Transverse colon (tissue), 4 donors: ENCODE measurements at regions not wholly inside any gene's neighbourhood (a gene's known extent, or its start where the extent isn't known, plus 50 kb on each side); places are given as distances from the start of the nearest gene placed in this dataset.

Source experiments
- POLR2A ChIP-seq: fragments of 450-650 bp; IDR thresholded peaks from one replicate; pipeline ENCODE4 v1.6.1; 2016; ENCODE audit warnings: antibody characterized with exemption, mild to moderate bottlenecking, moderate library complexity
- POLR2AphosphoS5 ChIP-seq, 3 donors: sonication (generic); formaldehyde crosslinking; IDR thresholded peaks; one replicate each; pipeline ENCODE4 v1.6.1; 2016; ENCODE audit warnings: antibody characterized with exemption in 3 of 3
- TF ChIP-seq, protein P1 (sequence below), 5 experiments: fragments of 200-600 bp in 3 of 5; fragments of 450-650 bp in 2 of 5; sonication (generic) in 3 of 5; IDR thresholded peaks; 1 replicate in 2 of 5; 2 replicates in 3 of 5; pipeline ENCODE4 v1.5.1; 2016 to 2017; ENCODE audit warnings: antibody characterized with exemption in 5 of 5, inconsistent platforms in 3 of 5, mild to moderate bottlenecking in 2 of 5, moderate library complexity in 1 of 5

- TF ChIP-seq POLR2AphosphoS5 (IDR thresholded peaks at IDR 0.05) (peak in 1 of 3 donors; percentile 27), POLR2A (no peak)
- TF ChIP-seq, protein P1, sequence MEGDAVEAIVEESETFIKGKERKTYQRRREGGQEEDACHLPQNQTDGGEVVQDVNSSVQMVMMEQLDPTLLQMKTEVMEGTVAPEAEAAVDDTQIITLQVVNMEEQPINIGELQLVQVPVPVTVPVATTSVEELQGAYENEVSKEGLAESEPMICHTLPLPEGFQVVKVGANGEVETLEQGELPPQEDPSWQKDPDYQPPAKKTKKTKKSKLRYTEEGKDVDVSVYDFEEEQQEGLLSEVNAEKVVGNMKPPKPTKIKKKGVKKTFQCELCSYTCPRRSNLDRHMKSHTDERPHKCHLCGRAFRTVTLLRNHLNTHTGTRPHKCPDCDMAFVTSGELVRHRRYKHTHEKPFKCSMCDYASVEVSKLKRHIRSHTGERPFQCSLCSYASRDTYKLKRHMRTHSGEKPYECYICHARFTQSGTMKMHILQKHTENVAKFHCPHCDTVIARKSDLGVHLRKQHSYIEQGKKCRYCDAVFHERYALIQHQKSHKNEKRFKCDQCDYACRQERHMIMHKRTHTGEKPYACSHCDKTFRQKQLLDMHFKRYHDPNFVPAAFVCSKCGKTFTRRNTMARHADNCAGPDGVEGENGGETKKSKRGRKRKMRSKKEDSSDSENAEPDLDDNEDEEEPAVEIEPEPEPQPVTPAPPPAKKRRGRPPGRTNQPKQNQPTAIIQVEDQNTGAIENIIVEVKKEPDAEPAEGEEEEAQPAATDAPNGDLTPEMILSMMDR (IDR thresholded peaks at IDR 0.05): no peak
Observed at GRCh38 chr7:25429731-25430130, 201.4 kb upstream of the NPVF start.
